Activated T-helper 9 cell treated with anti-CD3 and anti-CD28 coated beads, Interleukin-2, amount 50 U/mL, for 16 hours (primary cell): ENCODE measurements at regions not wholly inside any gene's neighbourhood (a gene's known extent, or its start where the extent isn't known, plus 50 kb on each side); places are given as distances from the start of the nearest gene placed in this dataset.

Experiments used
- DNase-seq: peaks from one replicate; pipeline ENCODE4 v3.0.0-alpha.2; 2020; ENCODE audit warnings: low read depth

GRCh38 chr21:35257413-35257812 is 208.3 kb upstream of the RUNX1 start:
- no peak for DNase-seq

GRCh38 chr21:35256468-35256988 is 207.4 kb upstream of the RUNX1 start:
- DNase-seq: no peak

- no peak for DNase-seq
Measured at GRCh38 chr21:35254765-35255138, 205.7 kb upstream of the RUNX1 start.

GRCh38 chr21:35254006-35254764 is 205.1 kb upstream of the RUNX1 start:
- DNase-seq: no peak

GRCh38 chr21:35252831-35253230 is 203.7 kb upstream of the RUNX1 start:
- no peak for DNase-seq

- DNase-seq: no peak
Measured at GRCh38 chr21:35249636-35250035, 200.5 kb upstream of the RUNX1 start.

GRCh38 chr21:35245879-35246278 is 196.8 kb upstream of the RUNX1 start:
- no peak for DNase-seq

GRCh38 chr21:35244514-35244913 is 195.4 kb upstream of the RUNX1 start:
- DNase-seq: no peak

- no peak for DNase-seq
Measured at GRCh38 chr21:35243171-35243570, 194.1 kb upstream of the RUNX1 start.

GRCh38 chr21:35239811-35240219 is 190.7 kb upstream of the RUNX1 start:
- no peak for DNase-seq

- no peak for DNase-seq
Measured at GRCh38 chr21:35238119-35238518, 189.0 kb upstream of the RUNX1 start.

GRCh38 chr21:35237287-35237686 is 188.2 kb upstream of the RUNX1 start:
- DNase-seq: no peak

GRCh38 chr21:35236090-35236489 is 187.0 kb upstream of the RUNX1 start:
- no peak for DNase-seq

- no peak for DNase-seq
Measured at GRCh38 chr21:35234725-35235124, 185.6 kb upstream of the RUNX1 start.

GRCh38 chr21:35233756-35234155 is 184.7 kb upstream of the RUNX1 start:
- DNase-seq: no peak

GRCh38 chr21:35232545-35233176 is 183.6 kb upstream of the RUNX1 start:
- DNase-seq: no peak

- DNase-seq: no peak
Measured at GRCh38 chr21:35231090-35231489, 182.0 kb upstream of the RUNX1 start.

GRCh38 chr21:35229290-35229689 is 180.2 kb upstream of the RUNX1 start:
- no peak for DNase-seq

GRCh38 chr21:35227786-35228185 is 178.7 kb upstream of the RUNX1 start:
- no peak for DNase-seq

- DNase-seq: no peak
Measured at GRCh38 chr21:35226968-35227744, 178.1 kb upstream of the RUNX1 start.

GRCh38 chr21:35226328-35226727 is 177.2 kb upstream of the RUNX1 start:
- DNase-seq: no peak

GRCh38 chr21:35225573-35225972 is 176.5 kb upstream of the RUNX1 start:
- DNase-seq: no peak
